Gastroesophageal sphincter (tissue), 3 donors: ENCODE measurements at regions not wholly inside any gene's neighbourhood (a gene's known extent, or its start where the extent isn't known, plus 50 kb on each side); places are given as distances from the start of the nearest gene placed in this dataset.

Experiments
- EP300 ChIP-seq: sonication (generic); formaldehyde crosslinking; IDR thresholded peaks from one replicate; pipeline ENCODE4 v1.6.1; 2017; ENCODE audit warnings: antibody characterized with exemption, mild to moderate bottlenecking
- POLR2A ChIP-seq, 2 donors: fragments of 450-650 bp; IDR thresholded peaks; one replicate each; pipeline ENCODE4 v1.6.1; 2017; ENCODE audit warnings: antibody characterized with exemption in 2 of 2, mild to moderate bottlenecking in 2 of 2, moderate library complexity in 1 of 2
- TF ChIP-seq, protein P1 (sequence below), 4 experiments: fragments of 200-600 bp in 2 of 4; fragments of 450-650 bp in 2 of 4; sonication (generic) in 1 of 4; IDR thresholded peaks; one replicate each; pipeline ENCODE4 v1.5.1; 2017 to 2019; ENCODE audit warnings: antibody characterized with exemption in 4 of 4, mild to moderate bottlenecking in 2 of 4, moderate library complexity in 2 of 4

- TF ChIP-seq, protein P1, sequence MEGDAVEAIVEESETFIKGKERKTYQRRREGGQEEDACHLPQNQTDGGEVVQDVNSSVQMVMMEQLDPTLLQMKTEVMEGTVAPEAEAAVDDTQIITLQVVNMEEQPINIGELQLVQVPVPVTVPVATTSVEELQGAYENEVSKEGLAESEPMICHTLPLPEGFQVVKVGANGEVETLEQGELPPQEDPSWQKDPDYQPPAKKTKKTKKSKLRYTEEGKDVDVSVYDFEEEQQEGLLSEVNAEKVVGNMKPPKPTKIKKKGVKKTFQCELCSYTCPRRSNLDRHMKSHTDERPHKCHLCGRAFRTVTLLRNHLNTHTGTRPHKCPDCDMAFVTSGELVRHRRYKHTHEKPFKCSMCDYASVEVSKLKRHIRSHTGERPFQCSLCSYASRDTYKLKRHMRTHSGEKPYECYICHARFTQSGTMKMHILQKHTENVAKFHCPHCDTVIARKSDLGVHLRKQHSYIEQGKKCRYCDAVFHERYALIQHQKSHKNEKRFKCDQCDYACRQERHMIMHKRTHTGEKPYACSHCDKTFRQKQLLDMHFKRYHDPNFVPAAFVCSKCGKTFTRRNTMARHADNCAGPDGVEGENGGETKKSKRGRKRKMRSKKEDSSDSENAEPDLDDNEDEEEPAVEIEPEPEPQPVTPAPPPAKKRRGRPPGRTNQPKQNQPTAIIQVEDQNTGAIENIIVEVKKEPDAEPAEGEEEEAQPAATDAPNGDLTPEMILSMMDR (IDR thresholded peaks at IDR 0.05): no peak
- TF ChIP-seq POLR2A (IDR thresholded peaks at IDR 0.05): no peak
- no peak for TF ChIP-seq EP300
Observed at GRCh38 chr14:55929136-55929535, 189.1 kb upstream of the PELI2 start.
